HT1080 (cell line): ENCODE measurements at regions not wholly inside any gene's neighbourhood (a gene's known extent, or its start where the extent isn't known, plus 50 kb on each side); places are given as distances from the start of the nearest gene placed in this dataset.
"Not testable (repeated sequence)": the region's sequence is repeated elsewhere in the genome, so short reads cannot be mapped to it uniquely, and the experiment has no call there.

Source experiments
- DNase-seq: peaks from one replicate; pipeline ENCODE4 v3.0.0-alpha.2; 2015; ENCODE audit warnings: low read depth

- no peak for DNase-seq
Measured at GRCh38 chr10:65559369-65559768, 1366.5 kb upstream of the LRRTM3 start.

DNA sequence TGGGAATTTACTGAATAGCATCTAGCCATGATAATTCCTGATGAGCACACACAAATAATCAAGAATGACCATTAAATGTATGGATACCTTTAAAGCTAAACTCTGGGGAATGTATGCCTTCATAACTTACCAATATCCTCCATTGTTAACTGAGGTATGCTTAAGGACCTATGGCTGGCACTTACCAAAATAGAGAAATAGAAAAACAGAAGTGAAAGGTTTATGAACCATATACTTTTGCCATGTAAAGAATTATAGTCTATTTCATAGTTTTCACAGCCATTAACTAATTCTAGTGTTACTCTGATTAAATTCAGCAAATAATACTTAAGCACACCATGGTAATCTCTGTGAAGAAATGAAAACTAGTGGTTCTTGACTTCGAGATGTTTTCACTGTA lies 1360.6 kb upstream of the LRRTM3 start:
- DNase-seq = no peak

GRCh38 chr10:65566906-65567305 lies 1358.9 kb upstream of the LRRTM3 start:
- no peak for DNase-seq

- DNase-seq = peak; percentile 82
Measured at GRCh38 chr10:65570143-65571010, 1355.5 kb upstream of the LRRTM3 start.

DNA sequence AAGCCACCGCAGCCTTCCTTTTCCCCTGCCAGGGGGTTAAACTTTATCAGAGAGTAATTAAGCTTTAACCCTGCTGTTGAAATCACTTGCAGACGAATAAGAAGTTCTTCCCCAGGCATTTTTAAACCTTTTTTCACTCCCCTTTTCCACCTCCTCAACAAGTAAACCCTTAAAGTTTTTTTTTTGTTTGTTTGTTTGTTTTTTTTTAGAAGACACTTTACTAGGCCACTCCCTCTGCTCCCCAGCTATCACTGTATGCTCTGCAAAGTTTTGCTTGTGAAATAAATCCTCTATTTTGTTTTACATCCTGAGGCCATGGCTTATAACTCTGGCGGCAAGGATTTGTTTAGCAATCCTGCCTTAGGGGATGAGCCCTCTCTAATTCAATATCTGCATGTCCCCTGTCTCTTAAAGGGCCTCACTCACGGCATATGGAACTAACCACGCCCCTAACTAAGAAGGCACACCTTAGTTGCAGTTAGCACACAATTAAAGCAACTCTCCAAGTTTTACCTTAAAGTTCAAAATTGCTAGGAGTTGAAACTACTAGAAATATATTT lies 1354.7 kb upstream of the LRRTM3 start:
- peak; percentile 51 for DNase-seq

DNA sequence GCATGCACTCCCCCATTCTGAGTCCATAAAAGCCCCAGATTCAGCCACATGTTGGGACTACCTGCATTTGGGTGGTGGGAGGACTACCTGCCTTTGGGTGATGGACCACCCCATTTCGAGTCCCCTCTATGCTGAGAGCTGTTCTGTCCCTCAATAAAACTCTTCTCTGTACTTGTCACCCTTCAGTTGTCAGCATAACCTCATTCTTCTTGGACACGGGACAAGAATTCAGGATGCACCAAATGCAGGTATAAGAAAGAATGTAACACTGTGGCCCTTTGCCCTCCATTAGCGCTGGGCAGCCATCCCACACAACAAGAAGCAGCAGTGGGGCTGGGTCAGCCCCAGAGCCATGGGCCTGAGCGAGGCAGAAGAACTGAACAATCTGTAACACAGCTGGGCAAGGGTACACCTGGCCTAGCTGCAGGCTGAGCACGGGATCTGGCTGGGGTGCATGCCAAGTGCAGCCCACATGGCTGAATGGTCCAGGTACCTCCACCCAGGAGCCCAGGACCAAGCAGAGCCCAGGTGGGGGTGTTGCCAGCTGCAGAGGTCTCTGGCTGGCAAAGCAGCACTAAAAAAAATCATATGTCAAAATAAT lies 1344.3 kb upstream of the LRRTM3 start:
- DNase-seq = no peak

DNA sequence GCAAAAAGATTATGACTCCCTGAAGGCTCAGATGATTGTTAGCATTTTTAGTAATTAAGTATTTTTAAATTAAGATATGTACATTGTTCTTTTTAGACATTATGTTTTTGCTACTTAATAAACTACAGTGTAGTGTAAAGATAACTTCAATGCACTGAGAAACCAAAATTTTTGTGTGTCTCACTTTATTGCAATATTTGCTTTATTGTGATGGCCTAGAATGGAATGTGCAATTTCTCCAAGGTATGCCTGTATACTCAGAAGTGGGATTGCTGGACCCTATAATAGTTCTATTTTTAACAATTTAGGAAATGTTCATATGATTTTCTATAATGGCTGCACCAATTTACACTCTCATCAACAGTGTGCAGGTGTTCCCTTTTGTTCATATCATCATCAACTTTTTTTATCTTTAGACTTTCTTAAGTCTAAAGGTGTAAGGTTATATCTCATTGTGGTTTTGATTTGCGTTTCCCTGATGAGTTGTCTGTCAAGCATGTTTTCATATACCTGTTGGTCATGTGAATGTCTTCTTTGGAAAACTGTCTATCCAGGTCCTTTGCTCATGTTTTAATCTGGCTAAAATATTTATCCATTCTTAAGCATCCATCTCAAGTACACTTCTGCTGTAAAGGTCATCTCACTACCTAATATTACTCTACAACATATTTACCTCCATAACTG lies 1323.5 kb upstream of the LRRTM3 start:
- no peak for DNase-seq

DNA sequence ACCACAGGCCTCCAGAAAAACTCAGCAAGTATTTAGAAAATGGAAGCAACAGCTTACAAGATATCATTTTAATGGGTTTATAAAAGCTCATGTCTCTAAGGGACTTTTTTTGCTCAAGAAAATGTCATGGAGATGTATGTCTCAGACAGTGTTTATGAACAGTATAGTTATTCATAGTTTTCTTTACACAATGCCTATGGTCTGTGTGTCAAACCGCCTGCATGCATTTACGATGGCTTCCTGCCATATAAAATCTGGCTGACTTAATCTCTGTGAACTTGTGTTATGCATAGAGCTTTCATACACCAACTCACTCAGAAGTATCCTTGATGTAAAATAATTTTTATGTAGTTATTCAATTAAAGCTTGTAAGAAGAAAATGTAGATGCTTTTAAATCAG lies 1314.2 kb upstream of the LRRTM3 start:
- DNase-seq = no peak

- no peak for DNase-seq
Measured at GRCh38 chr10:65614956-65615565, 1310.8 kb upstream of the LRRTM3 start.

DNA sequence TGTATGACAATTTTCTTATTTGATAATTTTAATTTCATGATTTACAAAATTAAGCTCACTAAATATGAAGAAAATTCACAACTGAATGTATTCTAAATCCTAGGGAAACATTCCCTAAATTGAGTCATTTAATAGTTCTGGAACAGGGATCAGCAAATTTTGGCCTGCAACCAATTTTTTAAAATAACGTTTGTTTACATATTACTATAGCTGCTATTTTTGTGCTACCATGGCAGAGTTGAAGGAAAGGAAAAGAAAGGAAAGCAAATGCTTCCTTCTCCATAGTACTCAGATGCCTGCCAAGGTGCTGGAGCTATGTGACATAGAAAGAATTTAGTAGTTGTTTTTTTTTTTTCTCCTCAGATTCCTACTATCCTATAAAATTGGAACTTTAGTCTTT lies 1307.7 kb upstream of the LRRTM3 start:
- DNase-seq = no peak

GRCh38 chr10:65620404-65621048 lies 1305.3 kb upstream of the LRRTM3 start:
- peak; percentile 8 for DNase-seq

DNA sequence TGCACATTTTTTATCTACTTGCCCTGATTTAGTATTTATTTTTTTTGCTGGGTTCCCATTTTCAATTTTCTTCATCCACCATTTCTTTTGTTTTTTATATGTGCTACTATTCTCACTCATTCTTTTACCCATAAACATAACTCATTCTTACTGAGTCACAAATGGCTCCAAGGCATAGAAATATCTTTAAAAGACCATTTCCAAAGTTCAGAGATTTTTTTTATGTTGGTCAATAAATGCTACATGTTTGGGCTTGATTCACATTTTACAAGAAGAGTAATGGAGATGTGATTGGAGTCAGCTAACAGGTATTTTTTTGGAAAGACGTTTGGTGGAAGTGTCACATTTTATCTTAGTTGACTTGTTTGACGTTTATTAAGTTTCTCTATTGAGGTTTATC lies 1303.2 kb upstream of the LRRTM3 start:
- DNase-seq = no peak

DNA sequence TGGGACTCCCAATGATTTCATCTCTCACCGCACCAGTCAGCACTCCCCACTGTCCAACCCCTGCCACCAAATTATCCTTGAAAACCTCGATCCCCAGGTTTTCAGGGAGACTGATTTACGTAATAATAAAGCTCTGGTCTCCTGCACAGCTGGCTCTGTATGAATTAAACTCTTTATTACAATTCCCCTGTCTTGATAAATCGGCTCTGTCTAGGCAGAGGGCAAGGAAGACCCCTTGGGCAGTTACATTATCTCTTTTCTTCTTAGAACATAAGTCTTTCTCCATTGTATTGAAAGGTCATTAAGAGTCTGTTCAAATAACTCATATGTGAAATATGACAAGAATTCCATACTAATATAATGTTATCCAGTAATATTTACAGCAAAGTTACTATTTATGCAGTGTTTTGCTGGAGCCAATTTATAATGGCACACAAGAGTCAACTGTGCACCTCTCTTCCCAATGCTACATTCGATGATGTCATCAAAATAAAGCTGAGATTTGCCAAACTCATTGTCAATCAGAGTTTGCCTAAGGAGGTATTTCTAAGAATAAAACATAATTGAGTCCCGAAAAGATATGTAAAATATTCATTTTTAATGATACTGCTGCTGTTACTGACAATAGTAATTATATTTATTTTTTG lies 1297.2 kb upstream of the LRRTM3 start:
- no peak for DNase-seq

- no peak for DNase-seq
Measured at GRCh38 chr10:65660006-65660405, 1265.8 kb upstream of the LRRTM3 start.

DNA sequence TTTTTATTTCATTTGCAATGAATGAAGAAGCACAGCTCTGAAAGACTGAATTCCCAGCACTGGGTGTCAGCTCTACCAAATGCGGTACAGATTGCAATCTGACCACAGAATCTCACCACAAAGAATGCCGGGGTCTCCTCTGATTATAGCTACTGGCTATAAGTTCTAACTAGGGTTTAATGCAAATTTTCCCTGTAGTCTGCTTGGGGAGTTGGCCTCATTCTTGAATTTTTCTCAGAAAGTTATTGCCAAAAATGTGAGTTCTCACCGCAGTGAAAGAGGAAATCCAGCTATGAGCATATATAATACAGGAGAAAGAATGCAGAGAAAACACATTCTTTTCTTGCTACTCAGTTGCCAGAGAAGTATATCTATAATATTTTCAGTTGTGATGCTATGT lies 1255.7 kb upstream of the LRRTM3 start:
- no peak for DNase-seq

DNA sequence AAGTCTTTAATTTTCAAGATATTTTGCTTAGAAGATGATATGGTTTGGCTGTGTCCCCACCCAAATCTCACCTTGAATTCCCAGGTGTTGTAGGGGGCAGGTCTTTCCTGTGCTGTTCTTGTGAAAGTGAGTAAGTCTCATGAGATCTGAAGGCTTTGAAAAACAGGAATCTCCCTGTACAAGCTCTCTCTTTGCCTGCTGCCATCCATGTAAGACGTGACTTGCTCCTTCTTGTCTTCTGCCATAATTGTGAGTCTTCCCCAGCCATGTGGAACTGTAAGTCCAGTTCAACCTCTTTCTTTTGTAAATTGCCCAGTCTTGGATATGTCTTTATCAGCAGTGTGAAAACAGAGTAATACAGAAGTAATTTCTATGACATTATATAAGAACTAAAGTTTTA lies 1255.2 kb upstream of the LRRTM3 start:
- DNase-seq = not testable (repeated sequence)

GRCh38 chr10:65675236-65675635 lies 1250.6 kb upstream of the LRRTM3 start:
- no peak for DNase-seq

- no peak for DNase-seq
Measured at GRCh38 chr10:65684896-65685295, 1240.9 kb upstream of the LRRTM3 start.

GRCh38 chr10:65701168-65701776 lies 1224.6 kb upstream of the LRRTM3 start:
- no peak for DNase-seq

- no peak for DNase-seq
Measured at GRCh38 chr10:65708057-65708456, 1217.8 kb upstream of the LRRTM3 start.
